K562 (cell line): ENCODE measurements at regions not wholly inside any gene's neighbourhood (a gene's known extent, or its start where the extent isn't known, plus 50 kb on each side); places are given as distances from the start of the nearest gene placed in this dataset.

ENCODE experiments used
- CGGBP1 ChIP-seq: fragments of 250-450 bp; sonication (Bioruptor Pico); IDR thresholded peaks from 2 replicates; pipeline ENCODE4 v1.9.0; 2021; ENCODE audit warnings: mild to moderate bottlenecking
- GATAD2B ChIP-seq: fragments of 450-650 bp; IDR thresholded peaks from 2 replicates; pipeline ENCODE4 v1.6.1; 2017; ENCODE audit warnings: mild to moderate bottlenecking, borderline replicate concordance
- GTF3C2 ChIP-seq: IDR thresholded peaks from 3 replicates; pipeline ENCODE4 v1.6.1; 2011; ENCODE audit warnings: borderline replicate concordance, mild to moderate bottlenecking, moderate library complexity; ENCODE audit not compliant: insufficient read length; ENCODE audit errors: extremely low read depth
- IFI16 ChIP-seq: fragments of 250-450 bp; sonication (Bioruptor Pico); IDR thresholded peaks from 2 replicates; pipeline ENCODE4 v2.1.2; 2022; ENCODE audit warnings: mild to moderate bottlenecking, inconsistent platforms
- KDM2B ChIP-seq: fragments of 250-450 bp; sonication (Bioruptor Pico); IDR thresholded peaks from 2 replicates; pipeline ENCODE4 v1.8.0; 2021; ENCODE audit warnings: mild to moderate bottlenecking, moderate library complexity
- MIER1 ChIP-seq: fragments of 450-650 bp; IDR thresholded peaks from 2 replicates; pipeline ENCODE4 v1.6.1; 2016; ENCODE audit warnings: antibody characterized with exemption, mild to moderate bottlenecking, low read depth
- MYC ChIP-seq, 2 experiments: fragments of 250-450 bp in 1 of 2; sonication (Bioruptor Pico) in 1 of 2; IDR thresholded peaks; 2 replicates each; pipeline versions ENCODE4 v1.5.1 to v1.6.1; 2012 to 2021; ENCODE audit warnings: low read depth in 2 of 2, borderline replicate concordance in 1 of 2, improper control_type of control experiment in 1 of 2, low read length in 1 of 2, mild to moderate bottlenecking in 1 of 2, moderate library complexity in 1 of 2
- PHF20 ChIP-seq: fragments of 450-650 bp; IDR thresholded peaks from 2 replicates; pipeline ENCODE4 v1.6.1; 2018; ENCODE audit not compliant: partially characterized antibody
- SREBF1 ChIP-seq: fragments of 150-350 bp; IDR thresholded peaks from 2 replicates; pipeline ENCODE4 v1.6.1; 2014; ENCODE audit warnings: antibody characterized with exemption, low read depth, low read length, borderline replicate concordance
- ZNF318 ChIP-seq, 2 experiments: fragments of 450-650 bp; IDR thresholded peaks; 2 replicates each; pipeline ENCODE4 v1.6.1; 2016; ENCODE audit warnings: mild to moderate bottlenecking in 2 of 2, borderline replicate concordance in 1 of 2, low read depth in 1 of 2, moderate library complexity in 1 of 2

- TF ChIP-seq IFI16 (CRISPR knock-in tag): no peak
- no peak for TF ChIP-seq PHF20
- TF ChIP-seq KDM2B (CRISPR knock-in tag): no peak
- no peak for TF ChIP-seq CGGBP1 (CRISPR knock-in tag)
- no peak for TF ChIP-seq MIER1
- no peak for TF ChIP-seq ZNF318 (IDR thresholded peaks at IDR 0.05; ENCODE audit: borderline replicate concordance in 1 of 2, low read depth in 1 of 2)
- no peak for TF ChIP-seq MYC (IDR thresholded peaks at IDR 0.05; ENCODE audit: low read depth, low read length)
- no peak for TF ChIP-seq MYC (CRISPR knock-in tag; IDR thresholded peaks at IDR 0.05; ENCODE audit: borderline replicate concordance, low read depth)
- no peak for TF ChIP-seq GTF3C2
- TF ChIP-seq SREBF1: no peak
- no peak for TF ChIP-seq GATAD2B
Observed at GRCh38 chr15:47377465-47377864, 339.8 kb upstream of the SEMA6D start (continued).
